ENCODE measurements at regions not wholly inside any gene's neighbourhood (a gene's known extent, or its start where the extent isn't known, plus 50 kb on each side); places are given as distances from the start of the nearest gene placed in this dataset.

DNA sequence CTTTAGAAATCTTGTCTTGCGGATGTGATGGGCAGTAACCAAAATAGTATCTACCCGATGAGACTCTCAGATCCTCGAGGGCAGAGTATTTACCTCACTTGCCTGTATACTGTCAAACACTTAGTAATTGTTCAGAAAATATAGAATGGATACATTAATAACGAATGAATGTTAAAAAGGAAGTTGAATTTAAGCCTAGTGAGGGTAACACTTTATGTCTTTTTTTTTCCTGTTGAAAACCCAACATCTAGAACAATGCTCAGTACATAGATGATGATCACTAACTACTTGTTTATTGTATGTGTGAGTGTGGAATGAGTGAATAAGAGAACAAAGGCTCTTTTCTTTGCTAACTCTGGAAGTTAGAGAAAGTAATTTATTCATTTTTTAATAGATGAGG, 195.7 kb downstream of the MIAT start:
- TF ChIP-seq EZH2 (IDR thresholded peaks at IDR 0.05; ENCODE audit: low read length): no peak
- TF ChIP-seq, protein P1, sequence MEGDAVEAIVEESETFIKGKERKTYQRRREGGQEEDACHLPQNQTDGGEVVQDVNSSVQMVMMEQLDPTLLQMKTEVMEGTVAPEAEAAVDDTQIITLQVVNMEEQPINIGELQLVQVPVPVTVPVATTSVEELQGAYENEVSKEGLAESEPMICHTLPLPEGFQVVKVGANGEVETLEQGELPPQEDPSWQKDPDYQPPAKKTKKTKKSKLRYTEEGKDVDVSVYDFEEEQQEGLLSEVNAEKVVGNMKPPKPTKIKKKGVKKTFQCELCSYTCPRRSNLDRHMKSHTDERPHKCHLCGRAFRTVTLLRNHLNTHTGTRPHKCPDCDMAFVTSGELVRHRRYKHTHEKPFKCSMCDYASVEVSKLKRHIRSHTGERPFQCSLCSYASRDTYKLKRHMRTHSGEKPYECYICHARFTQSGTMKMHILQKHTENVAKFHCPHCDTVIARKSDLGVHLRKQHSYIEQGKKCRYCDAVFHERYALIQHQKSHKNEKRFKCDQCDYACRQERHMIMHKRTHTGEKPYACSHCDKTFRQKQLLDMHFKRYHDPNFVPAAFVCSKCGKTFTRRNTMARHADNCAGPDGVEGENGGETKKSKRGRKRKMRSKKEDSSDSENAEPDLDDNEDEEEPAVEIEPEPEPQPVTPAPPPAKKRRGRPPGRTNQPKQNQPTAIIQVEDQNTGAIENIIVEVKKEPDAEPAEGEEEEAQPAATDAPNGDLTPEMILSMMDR (optimal IDR thresholded peaks at IDR 0.05 in 1 of 3, IDR thresholded peaks at IDR 0.05 in 1 of 3, conservative IDR thresholded peaks at IDR 0.05 in 1 of 3; ENCODE audit: extremely low read depth in 1 of 3, insufficient read depth in 2 of 3, low read length in 3 of 3): no peak

Data from keratinocyte (primary cell).